Heart right ventricle (tissue), 16 donors: ENCODE measurements at regions not wholly inside any gene's neighbourhood (a gene's known extent, or its start where the extent isn't known, plus 50 kb on each side); places are given as distances from the start of the nearest gene placed in this dataset.

Experiments used
- ATAC-seq, 8 donors: fragments of 200-7000 bp; cut with Tn5 transposase; one replicate each; pipeline ENCODE4 v1.9.1; 2020; ENCODE audit warnings: mild to moderate bottlenecking in 8 of 8, moderate library complexity in 8 of 8, moderate number of reproducible peaks in 1 of 8
- DNase-seq, 2 donors: peaks; one replicate each; pipeline ENCODE4 v3.0.0-alpha.2; 2020
- H3K27ac ChIP-seq, 10 donors: fragments of 200-600 bp; sonication (generic) in 2 of 10; one replicate each; pipeline versions ENCODE4 v1.5.0 to v1.8.0; 2020 to 2022; ENCODE audit warnings: mild to moderate bottlenecking in 3 of 10
- H3K27me3 ChIP-seq, 7 donors: fragments of 200-600 bp; one replicate each; pipeline ENCODE4 v1.8.0; 2021 to 2022; ENCODE audit warnings: mild to moderate bottlenecking in 2 of 7
- H3K36me3 ChIP-seq, 9 donors: fragments of 200-600 bp; sonication (generic) in 1 of 9; one replicate each; pipeline versions ENCODE4 v1.5.0 to v1.8.0; 2020 to 2022; ENCODE audit warnings: mild to moderate bottlenecking in 2 of 9
- H3K4me1 ChIP-seq, 9 donors: fragments of 200-600 bp; sonication (generic) in 1 of 9; one replicate each; pipeline versions ENCODE4 v1.5.0 to v1.8.0; 2020 to 2022; ENCODE audit warnings: mild to moderate bottlenecking in 4 of 9
- H3K4me3 ChIP-seq, 10 donors: fragments of 200-600 bp; sonication (generic) in 2 of 10; one replicate each; pipeline versions ENCODE4 v1.5.0 to v1.8.0; 2020 to 2022; ENCODE audit warnings: mild to moderate bottlenecking in 7 of 10, moderate library complexity in 2 of 10
- H3K9me3 ChIP-seq, 11 donors: fragments of 200-600 bp in 10 of 11; sonication (generic) in 2 of 11; one replicate each; pipeline versions ENCODE4 v1.5.0 to v1.8.0; 2013 to 2022; ENCODE audit warnings: mild to moderate bottlenecking in 2 of 11, control low read depth in 1 of 11, moderate library complexity in 1 of 11
- CTCF ChIP-seq, 9 donors: fragments of 200-600 bp; sonication (generic) in 2 of 9; IDR thresholded peaks; one replicate each; pipeline versions ENCODE4 v1.5.0 to v1.8.0; 2021 to 2022; ENCODE audit warnings: antibody characterized with exemption in 9 of 9, mild to moderate bottlenecking in 5 of 9, moderate library complexity in 1 of 9
- WGBS, 2 donors: extraction: QIAGEN DNeasy Blood & Tissue Kit; methylation state at CpG; one replicate each; pipeline ENCODE4 v1.1.7; 2013; ENCODE audit warnings: inconsistent platforms in 1 of 2; 5-methylcytosine and 5-hydroxymethylcytosine counted together
- intact Hi-C, 10 donors: fragments of 100-400 bp; cut with DNase I; formaldehyde crosslinking; loops; one replicate each; pipeline versions ENCODE4 v1.11.1 to v1.14.2; 2022
- donor health status: Arrhythmogenic right ventricular cardiomyopathy.
- donor health status: ischemic (EF 13 %, LVEDD 7.1; RV severe dilation, severe dysfunction).
- donor health status: healthy with polysubstance abuse.
- donor health status: DM: no; HTN: yes; CAD: no.
- donor health status: DM: no; HTN: no; CAD: no.
- donor health status: ischemic (EF 25% LVEDD 6.9; RV normal size, moderate dysfunction).
- donor health status: ischemic (EF 25% LVEDD 5.7; RV mildly dilated, moderate dysfunction).
- donor health status: healthy.
- donor health status: DM: yes; HTN: yes; CAD: no.
- donor health status: Ischemic cardiomyopathy.
- donor health status: ischemic (EF 35%, LVEDD 5.7; RV mildly dilated, moderate dysfunction).
- donor health status: nonischemic (EF 11% LVEDD 7.7; RV severe dilation, severe dysfunction).
- donor health status: DM: yes; HTN: yes; CAD: no.
- donor health status: PGD.
- donor health status: ischemic (EF 29% LVEDD 5.4; RV normal size, mild dysfunction).
- donor health status: nonischemic (EF 23%, LVEDD 6.1; RV moderate dilation, normal function).

- intact Hi-C loops = no loop called here
- no peak for TF ChIP-seq CTCF (IDR thresholded peaks at IDR 0.05)
Measured at GRCh38 chr3:36155515-36155914, 224.8 kb upstream of the STAC start.

GRCh38 chr3:36164400-36164799 is 215.9 kb upstream of the STAC start:
- no peak for TF ChIP-seq CTCF (IDR thresholded peaks at IDR 0.05)
- intact Hi-C loops = no loop called here
- Histone ChIP-seq H3K9me3 (no peaks in the 10 kb centered on the region), H3K4me3 (no peak overlapping the region), H3K36me3 (no peaks in the 10 kb centered on the region), H3K4me1 (no peaks in the 10 kb centered on the region), H3K27ac (no peak overlapping the region), H3K27me3 (no peaks in the 10 kb centered on the region)
- no peak for DNase-seq
- no peak for ATAC-seq
- WGBS, 2 donors = 65 to 71% methylated on average over 3 of the region's 3 CpGs

More at GRCh38 chr3:36155515-36155914, 224.8 kb upstream of the STAC start:
- DNase-seq (no peak), ATAC-seq (no peak)
- Histone ChIP-seq H3K27me3 (no peaks in the 10 kb centered on the region), H3K4me3 (no peak overlapping the region), H3K4me1 (no peaks in the 10 kb centered on the region), H3K9me3 (no peaks in the 10 kb centered on the region), H3K36me3 (no peaks in the 10 kb centered on the region), H3K27ac (no peak overlapping the region)

GRCh38 chr3:36165509-36166290 is 214.6 kb upstream of the STAC start:
- H3K36me3 ChIP-seq = no peaks in the 10 kb centered on the region
- no peaks in the 10 kb centered on the region for H3K4me1 ChIP-seq
- no peak for ATAC-seq
- H3K9me3 ChIP-seq = no peaks in the 10 kb centered on the region
- DNase-seq = no peak
- no peak for TF ChIP-seq CTCF (IDR thresholded peaks at IDR 0.05)
- 71 to 85% methylated on average over 3 of the region's 3 CpGs for WGBS, 2 donors
- no peaks in the 10 kb centered on the region for H3K27me3 ChIP-seq
- H3K4me3 ChIP-seq = no peak overlapping the region
- intact Hi-C loops = no loop called here
- H3K27ac ChIP-seq = no peak overlapping the region

GRCh38 chr3:36166477-36166876 is 213.8 kb upstream of the STAC start:
- intact Hi-C loops = no loop called here
- no peak overlapping the region for H3K4me3 ChIP-seq
- no peaks in the 10 kb centered on the region for H3K9me3 ChIP-seq
- 85 to 90% methylated on average over 3 of the region's 3 CpGs for WGBS, 2 donors
- DNase-seq (no peak), ATAC-seq (no peak)
- no peaks in the 10 kb centered on the region for H3K27me3 ChIP-seq
- H3K27ac ChIP-seq = no peak overlapping the region
- TF ChIP-seq CTCF (IDR thresholded peaks at IDR 0.05) = no peak
- no peaks in the 10 kb centered on the region for H3K4me1 ChIP-seq
- no peaks in the 10 kb centered on the region for H3K36me3 ChIP-seq
